ENCODE measurements at regions not wholly inside any gene's neighbourhood (a gene's known extent, or its start where the extent isn't known, plus 50 kb on each side); places are given as distances from the start of the nearest gene placed in this dataset.
"Not testable (repeated sequence)": the region's sequence is repeated elsewhere in the genome, so short reads cannot be mapped to it uniquely, and the experiment has no call there.

- DNase-seq (ENCODE audit: low read depth): no peak
Measured at GRCh38 chrX:13381514-13381913, 61.7 kb upstream of the ATXN3L start.

- no peak for DNase-seq (ENCODE audit: low read depth)
Measured at GRCh38 chrX:13380211-13380610, 60.4 kb upstream of the ATXN3L start.

DNA sequence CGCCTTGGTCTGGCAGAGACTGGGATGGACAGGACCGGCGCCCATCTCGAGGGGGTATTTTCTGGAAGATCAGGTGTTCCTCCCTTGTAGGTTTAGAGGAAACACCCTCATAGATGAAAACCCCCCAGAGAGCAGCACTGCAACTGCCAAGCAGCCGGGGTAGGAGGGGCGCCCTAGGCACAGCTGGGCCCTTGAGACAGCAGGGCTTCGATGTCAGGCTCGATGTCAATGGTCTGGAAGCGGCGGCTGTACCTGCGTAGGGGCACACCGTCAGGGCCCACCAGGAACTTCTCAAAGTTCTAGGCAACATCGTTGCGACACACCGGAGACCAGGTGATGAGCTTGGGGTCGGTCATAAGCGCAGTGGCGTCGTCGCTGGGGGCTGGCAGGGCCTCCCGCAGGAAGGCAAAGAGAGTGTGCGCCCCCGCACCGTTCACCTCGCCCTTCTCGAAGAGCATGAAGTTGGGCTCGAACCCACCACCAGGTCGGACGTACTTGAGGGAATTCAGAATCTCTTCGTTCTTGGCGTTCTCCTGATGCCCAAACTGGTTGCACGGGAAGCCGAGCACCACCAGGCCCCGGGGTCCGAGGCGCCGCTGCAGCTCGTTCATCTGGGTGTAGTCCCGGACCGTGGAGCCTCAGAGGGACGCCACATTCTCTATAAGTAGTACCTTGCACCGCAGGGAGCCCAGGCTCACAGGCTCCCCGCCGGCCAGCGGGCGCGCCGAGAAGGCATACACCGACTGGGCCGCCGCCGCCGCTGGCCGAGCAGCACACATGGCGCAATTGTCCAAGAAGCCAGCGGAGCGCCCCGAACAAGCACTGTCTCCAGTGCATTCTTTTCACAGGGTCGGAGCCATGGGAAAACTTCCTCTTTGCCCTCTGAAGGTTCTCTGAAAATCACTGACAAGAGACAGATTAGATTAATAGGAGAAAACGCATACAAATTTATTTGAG, 59.0 kb upstream of the ATXN3L start:
- not testable (repeated sequence) for DNase-seq (ENCODE audit: low read depth)

DNA sequence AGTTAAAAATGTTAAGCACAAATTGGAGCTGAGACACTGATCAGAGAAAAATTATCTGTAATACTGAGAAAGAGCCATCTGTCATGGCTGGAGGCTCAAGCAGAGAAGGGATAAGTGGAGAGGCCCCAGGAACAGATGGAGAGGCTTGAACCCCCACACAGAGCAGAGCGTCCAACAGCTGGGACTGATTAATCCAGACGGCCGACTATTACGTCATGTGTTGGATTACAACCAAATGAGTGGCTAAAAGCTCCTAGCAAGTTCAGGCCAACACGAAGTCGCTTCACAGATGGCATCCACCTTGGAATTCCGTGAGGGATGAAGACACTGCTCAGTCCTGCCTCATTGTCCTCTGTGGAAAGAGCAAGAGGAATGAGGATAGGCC, 57.7 kb upstream of the ATXN3L start:
- DNase-seq (ENCODE audit: low read depth): no peak

DNA sequence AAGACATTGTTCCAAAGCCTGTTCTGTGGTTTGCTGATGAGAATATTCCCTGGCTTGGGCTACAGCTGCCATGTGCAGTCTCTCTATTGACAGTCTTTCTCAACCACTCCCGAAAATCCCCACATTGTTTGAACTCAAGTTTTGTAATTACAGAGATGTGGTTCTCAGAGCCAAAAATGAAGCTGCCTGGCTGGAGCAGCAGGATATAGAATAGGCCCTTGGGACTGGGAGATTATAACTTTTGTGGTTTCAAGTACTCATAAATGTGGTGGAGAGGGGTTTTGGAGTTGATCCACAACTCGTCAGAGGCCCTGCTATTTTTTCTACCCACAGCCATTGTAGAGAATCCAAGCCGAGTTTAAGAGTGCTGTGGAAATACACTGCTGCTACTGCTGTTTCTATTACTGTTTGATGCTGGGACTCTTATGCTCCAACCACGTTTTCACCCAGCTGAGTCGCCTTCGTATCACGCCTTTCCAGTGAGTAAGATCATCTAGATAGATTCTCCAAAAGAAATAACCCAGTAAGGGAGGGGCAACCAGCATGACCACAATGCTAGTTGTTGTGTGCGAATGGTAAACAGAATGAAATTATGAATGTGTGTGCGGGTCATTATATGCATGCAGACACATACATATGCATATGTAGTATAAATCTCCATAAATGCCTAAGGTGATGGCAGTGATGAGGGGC, 57.1 kb upstream of the ATXN3L start:
- no peak for DNase-seq (ENCODE audit: low read depth)

DNA sequence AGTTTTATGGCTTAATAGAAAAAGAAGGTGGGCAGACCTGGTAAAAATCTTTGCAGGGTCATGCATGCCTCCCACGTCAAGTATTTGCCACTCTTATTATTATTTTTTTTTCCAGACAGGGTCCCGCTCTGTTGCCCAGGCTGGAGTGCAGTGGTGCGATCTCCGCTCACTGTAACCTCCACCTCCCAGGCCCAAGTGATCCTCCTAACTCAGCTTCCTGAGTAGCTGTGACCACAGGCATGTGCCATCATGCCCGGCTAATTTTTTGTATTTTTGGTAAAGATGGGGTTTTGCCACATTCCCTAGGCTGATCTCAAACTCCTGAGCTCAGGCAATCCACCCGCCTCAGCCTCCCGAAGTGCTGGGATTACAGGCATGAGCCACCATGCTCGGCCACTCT, 55.7 kb upstream of the ATXN3L start:
- not testable (repeated sequence) for DNase-seq (ENCODE audit: low read depth)

DNA sequence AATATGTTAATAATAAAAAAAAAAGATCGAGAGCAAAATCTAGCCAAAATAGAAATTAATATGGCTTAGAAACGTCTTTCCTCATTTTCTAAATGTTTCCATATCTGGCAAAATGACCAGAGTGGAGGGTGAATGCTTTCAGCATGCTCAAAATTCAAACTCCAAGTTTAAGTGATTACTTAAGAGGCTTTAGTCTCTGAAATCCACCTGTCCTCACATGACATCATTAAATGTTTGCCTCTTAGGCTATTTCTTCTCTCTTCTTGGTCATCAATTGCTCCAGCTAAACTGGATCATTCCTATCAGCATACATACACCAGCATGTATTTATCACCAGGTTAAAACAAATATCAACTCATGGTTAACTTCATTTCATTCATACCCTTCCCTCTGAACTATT, 54.5 kb upstream of the ATXN3L start:
- DNase-seq (ENCODE audit: low read depth): no peak

- no peak for DNase-seq (ENCODE audit: low read depth)
Measured at GRCh38 chrX:13373431-13374187, 53.8 kb upstream of the ATXN3L start.

DNA sequence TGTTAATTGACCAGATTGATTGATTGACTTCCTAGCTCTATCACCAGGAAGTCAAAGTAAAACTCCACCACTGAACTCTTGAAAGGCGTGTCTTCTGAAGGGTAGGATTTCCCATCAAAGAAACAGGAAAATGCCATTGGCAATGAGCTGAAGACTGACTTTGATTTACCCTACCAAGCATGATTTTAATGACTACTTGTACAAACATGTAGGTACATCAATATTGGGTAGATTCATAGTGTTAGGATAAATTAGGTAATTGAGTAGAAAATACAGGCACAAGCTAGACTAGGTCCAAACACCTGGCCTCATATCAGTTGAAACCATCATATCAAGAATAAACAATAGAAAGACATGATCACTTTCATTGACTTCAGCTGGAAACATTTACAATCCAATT, 53.2 kb upstream of the ATXN3L start:
- no peak for DNase-seq (ENCODE audit: low read depth)

GRCh38 chrX:13372203-13372980, 52.5 kb upstream of the ATXN3L start:
- no peak for DNase-seq (ENCODE audit: low read depth)

DNA sequence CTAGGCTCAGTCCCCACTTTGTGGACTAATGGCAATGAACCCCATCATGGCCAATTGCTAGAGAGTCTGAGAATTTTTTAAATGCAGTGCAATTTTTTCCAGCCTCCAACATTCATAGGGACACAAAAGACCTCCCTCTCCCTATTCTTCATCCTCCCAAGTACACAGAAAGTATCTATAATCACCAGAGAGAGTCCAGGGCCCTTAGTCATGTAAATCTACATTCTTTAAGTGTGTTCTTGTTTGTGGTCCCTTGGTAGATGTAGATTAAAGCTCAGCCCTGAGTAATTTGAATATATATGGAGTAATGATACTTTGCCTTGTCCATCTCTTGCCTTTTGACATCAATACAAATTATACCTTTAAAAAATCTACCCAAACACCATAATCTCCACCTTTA, 51.3 kb upstream of the ATXN3L start:
- DNase-seq (ENCODE audit: low read depth): no peak

- no peak for DNase-seq (ENCODE audit: low read depth)
Measured at GRCh38 chrX:13370713-13371112, 50.9 kb upstream of the ATXN3L start.

Data from stimulated activated CD4-positive, alpha-beta T cell treated with anti-CD3 and anti-CD28 coated beads, Interleukin-2, amount 100 ng/mL, for 4 hours (primary cell).